HUES6 (cell line): ENCODE measurements at regions not wholly inside any gene's neighbourhood (a gene's known extent, or its start where the extent isn't known, plus 50 kb on each side); places are given as distances from the start of the nearest gene placed in this dataset.
"Not testable (repeated sequence)": the region's sequence is repeated elsewhere in the genome, so short reads cannot be mapped to it uniquely, and the experiment has no call there.

Experiments
- H3K27ac ChIP-seq: 2 replicates; pipeline ENCODE4 v1.7.0; 2013; ENCODE audit warnings: low read depth, mild to moderate bottlenecking, low read length, inconsistent platforms
- H3K27me3 ChIP-seq: 2 replicates; pipeline ENCODE4 v1.6.1; 2013; ENCODE audit warnings: low read length; ENCODE audit not compliant: control insufficient read depth, insufficient read depth
- H3K36me3 ChIP-seq: 2 replicates; pipeline ENCODE4 v1.6.1; 2013; ENCODE audit warnings: low read length; ENCODE audit not compliant: control insufficient read depth, insufficient read depth
- H3K4me1 ChIP-seq: 2 replicates; pipeline ENCODE4 v1.6.1; 2013; ENCODE audit warnings: low read length; ENCODE audit not compliant: control insufficient read depth, insufficient read depth
- H3K4me3 ChIP-seq: 2 replicates; pipeline ENCODE4 v1.5.1; 2013; ENCODE audit warnings: low read depth, low read length
- H3K9ac ChIP-seq: one replicate; pipeline ENCODE4 v1.6.1; 2013; ENCODE audit warnings: mild to moderate bottlenecking, low read length
- H3K9me3 ChIP-seq: 2 replicates; pipeline ENCODE4 v1.6.1; 2013; ENCODE audit warnings: low read depth, low read length; ENCODE audit not compliant: control insufficient read depth, insufficient read depth

DNA sequence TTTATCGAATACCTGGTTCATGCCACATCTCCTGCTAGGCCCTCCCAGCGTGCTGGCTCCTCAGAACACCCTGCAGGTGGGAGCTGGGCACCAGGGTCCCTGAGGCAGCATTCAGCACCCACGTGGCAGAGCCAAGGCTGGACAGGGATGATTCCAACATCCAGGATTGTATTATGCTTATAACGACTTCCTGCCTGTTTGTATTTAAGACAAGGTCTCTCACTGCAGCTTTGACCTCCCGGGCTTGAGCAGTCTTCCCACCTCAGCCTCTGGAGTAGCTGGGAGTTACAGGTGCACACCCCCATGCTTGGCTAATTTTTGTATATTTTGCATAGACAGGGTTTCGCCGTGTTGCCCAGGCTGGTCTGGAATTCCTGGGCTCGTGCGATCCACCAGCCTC is 64.7 kb upstream of the WNT7B start:
- Histone ChIP-seq H3K4me1 (peaks cover 17% of the 10 kb centered on the region), H3K36me3 (no peaks in the 10 kb centered on the region), H3K27ac (no peak overlapping the region), H3K9ac (no peak overlapping the region), H3K9me3 (no peaks in the 10 kb centered on the region), H3K4me3 (no peak overlapping the region), H3K27me3 (peaks cover 33% of the 10 kb centered on the region)

DNA sequence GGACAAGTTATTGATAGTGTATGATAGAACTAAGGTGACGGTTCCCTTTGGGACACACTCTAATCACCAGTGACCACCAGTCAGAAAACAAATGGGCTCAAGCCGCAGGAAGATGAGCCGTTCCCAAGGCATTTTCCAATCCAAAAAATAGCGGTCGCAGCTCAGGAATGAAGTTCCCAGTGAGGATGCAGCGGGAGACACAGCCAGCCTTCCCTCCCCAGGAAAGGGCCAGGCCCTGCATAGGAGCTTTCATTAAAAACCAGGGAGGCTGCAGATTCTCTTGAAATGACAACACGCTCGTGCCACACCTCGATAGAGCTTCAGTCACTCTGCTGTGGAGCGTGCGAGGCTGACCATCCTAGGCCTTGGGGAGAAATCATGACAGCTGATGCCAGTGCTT is 65.8 kb upstream of the WNT7B start:
- Histone ChIP-seq H3K36me3 (no peaks in the 10 kb centered on the region), H3K27me3 (peaks cover 35% of the 10 kb centered on the region), H3K9ac (no peak overlapping the region), H3K27ac (no peak overlapping the region), H3K4me3 (no peak overlapping the region), H3K9me3 (no peaks in the 10 kb centered on the region), H3K4me1 (peaks cover 17% of the 10 kb centered on the region)

DNA sequence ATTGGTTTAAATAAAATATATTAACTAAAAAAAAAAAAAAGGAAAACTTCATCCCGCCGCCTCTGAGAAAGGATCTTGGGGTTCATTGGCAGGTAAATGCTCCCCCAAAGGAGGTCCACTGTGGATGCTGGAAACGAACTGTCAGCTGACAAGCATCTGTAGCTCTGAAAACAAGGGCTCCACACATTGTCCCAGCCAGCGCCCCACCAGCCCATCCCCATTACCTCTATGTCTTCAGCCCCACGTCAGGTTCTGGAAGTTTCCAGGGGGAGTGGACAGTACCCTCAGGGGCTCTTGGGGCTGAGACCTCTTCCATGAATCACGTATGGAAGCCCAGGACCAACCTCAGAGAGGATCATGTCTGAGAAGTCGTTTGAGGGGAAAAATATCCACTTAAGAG is 66.4 kb upstream of the WNT7B start:
- Histone ChIP-seq H3K27me3 (peaks cover 35% of the 10 kb centered on the region), H3K27ac (no peak overlapping the region), H3K4me1 (peaks cover 17% of the 10 kb centered on the region), H3K9ac (no peak overlapping the region), H3K36me3 (no peaks in the 10 kb centered on the region), H3K9me3 (no peaks in the 10 kb centered on the region), H3K4me3 (no peak overlapping the region)

DNA sequence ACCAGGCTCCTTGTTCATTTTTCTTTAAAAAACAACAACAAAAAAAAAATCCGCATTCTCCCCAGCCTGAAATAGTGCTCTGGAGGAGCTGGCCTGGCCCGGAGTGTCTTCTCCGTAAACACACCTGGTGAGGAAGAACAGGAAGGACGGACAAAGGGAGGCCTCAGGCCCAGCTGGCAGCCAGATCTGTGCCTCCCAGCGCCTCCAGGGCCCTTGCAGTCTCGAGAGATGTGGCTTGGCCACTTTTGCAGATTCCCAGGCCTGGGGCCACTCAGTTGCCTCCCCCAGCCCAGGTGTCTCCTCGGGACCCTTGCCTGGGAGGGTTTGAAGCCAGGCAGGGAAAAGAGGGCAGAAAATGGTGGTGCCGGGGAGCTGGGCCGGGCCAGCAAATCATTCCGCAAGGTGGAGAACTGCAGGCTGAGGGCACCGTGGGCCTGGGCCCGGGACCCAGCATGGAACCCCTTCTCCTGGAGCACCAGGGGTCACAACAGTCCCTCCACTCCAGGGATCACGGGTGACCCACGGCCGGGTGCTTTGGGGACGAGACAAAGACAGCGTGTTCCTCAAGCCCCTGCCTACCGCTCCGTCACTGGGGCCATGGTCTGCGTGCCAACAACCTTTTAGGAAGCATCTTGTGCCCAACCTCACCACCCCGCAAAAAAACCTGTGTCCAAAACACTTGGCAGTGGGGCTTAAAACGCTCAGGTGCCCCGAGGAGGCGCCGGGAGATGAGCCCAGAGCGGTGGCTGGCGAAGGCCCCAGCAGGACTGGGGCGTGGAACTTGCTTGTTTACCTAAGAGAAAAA is 67.1 kb upstream of the WNT7B start:
- Histone ChIP-seq H3K4me1 (peaks cover 17% of the 10 kb centered on the region), H3K4me3 (peak overlapping the region; percentile 52), H3K36me3 (no peaks in the 10 kb centered on the region), H3K27ac (no peak overlapping the region), H3K9ac (peak overlapping the region; percentile 13), H3K27me3 (peaks cover 35% of the 10 kb centered on the region), H3K9me3 (no peaks in the 10 kb centered on the region)

DNA sequence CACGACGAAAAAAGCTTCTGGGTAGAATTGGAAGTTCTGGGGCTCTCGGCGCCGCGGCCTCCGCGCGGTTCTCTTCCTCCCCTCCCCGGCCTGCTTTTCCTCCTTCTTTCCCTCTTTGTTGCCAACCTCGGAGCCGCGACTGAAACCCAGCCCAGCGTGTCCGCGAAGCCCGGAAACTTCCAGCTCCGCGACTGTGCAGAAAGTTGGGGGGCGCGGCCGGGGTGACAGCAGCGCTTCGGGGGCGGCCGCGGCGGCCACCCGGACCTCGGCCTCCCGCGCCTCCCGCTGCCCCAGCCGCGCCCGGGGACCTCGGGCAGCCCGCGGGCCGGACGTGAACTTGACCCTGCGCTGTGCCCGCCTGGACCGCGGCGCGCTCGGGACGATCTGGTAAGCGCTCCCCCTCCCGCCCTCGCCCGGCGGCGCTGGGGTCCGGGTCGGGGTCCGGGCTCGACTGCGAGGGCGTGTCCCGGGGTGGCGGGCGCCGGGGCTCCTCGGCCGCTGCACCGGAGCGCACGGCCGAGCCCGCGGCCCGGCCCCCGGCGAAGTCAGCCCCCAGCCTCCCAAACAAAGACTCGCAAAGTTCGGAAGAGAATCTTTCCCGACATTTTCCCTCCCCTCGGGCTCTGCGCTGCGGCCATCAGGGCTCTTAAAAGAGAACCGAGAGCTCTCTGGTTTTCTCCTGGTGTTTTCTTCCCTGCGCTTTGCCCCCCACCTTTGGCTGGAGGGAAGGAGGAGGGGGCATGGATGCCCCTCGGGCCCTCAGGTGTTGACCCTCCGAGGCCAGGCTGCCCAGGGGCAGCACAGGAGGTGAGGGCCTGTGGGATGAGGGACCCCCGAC is 67.9 kb upstream of the WNT7B start:
- Histone ChIP-seq H3K27me3 (peaks cover 35% of the 10 kb centered on the region), H3K27ac (no peak overlapping the region), H3K9ac (peak overlapping the region; percentile 16)

DNA sequence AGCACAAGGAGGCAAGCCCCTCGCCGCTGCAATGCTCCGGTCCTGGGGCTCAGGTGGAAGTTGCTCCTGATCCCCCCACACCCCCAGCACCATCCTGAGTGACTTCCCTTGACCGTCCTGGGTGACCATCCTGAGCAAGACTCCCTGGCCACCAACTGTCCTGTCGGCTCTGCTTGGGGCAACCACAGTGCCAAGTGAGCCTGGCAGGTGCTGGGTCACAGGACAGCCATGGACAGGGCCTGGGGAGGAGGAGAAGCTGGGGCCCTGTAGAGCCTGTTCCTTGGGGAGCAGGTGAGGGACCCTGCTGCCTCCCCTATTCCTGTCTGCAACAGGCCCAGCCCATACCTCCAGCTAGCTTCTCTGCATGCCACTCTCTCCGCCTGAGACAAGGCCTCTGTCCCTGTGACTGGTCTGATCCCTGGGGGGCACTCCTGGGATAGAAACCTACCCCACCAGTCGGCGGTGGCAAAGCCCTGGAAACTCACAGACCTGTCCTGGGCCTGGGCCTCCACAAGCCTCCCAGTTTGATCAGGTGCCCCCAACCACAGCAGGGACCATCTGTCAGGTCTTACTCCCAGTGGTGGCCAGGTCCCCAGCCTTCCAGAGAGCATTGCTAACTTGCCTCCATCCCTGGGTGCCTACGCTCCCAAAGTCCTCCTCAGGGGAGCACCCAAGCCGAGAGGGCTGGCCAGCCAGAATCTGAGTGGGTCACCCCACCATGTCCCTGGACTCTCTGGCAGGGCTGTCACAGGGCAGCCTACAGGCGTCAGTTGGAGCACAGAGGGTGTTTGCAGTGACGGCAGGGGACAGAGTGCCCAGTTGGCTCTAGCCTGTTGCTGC is 68.7 kb upstream of the WNT7B start:
- Histone ChIP-seq H3K4me1 (peaks cover 17% of the 10 kb centered on the region), H3K27ac (no peak overlapping the region), H3K9me3 (no peaks in the 10 kb centered on the region), H3K9ac (peak overlapping the region; percentile 16), H3K36me3 (no peaks in the 10 kb centered on the region), H3K27me3 (peaks cover 35% of the 10 kb centered on the region), H3K4me3 (peak overlapping the region; percentile 52)

More for the DNA sequence above, 67.9 kb upstream of the WNT7B start:
- Histone ChIP-seq H3K4me1 (peaks cover 17% of the 10 kb centered on the region), H3K36me3 (no peaks in the 10 kb centered on the region), H3K4me3 (peak overlapping the region; percentile 52), H3K9me3 (no peaks in the 10 kb centered on the region)

DNA sequence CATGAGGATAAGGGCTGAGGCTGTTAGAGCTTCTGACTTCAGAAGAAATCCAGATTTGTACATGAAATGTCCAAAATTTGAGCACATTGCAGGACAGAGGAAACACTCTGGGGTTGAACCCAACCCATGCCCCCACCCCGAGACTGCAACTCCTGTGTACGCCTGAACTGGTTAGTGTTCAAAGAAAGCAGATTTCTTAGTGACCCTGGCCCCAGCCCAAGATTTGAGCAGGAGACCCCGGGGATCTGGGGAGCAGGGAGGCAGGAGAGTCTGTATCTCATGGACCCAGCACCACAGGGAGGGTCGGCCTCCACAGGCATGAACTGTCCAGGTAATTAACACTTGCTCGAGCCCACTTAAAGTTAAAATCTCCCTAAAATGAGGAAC is 69.3 kb upstream of the WNT7B start:
- Histone ChIP-seq H3K27ac (no peak overlapping the region), H3K9ac (no peak overlapping the region), H3K4me1 (peaks cover 17% of the 10 kb centered on the region), H3K4me3 (no peak overlapping the region), H3K27me3 (peaks cover 35% of the 10 kb centered on the region), H3K9me3 (no peaks in the 10 kb centered on the region), H3K36me3 (no peaks in the 10 kb centered on the region)

DNA sequence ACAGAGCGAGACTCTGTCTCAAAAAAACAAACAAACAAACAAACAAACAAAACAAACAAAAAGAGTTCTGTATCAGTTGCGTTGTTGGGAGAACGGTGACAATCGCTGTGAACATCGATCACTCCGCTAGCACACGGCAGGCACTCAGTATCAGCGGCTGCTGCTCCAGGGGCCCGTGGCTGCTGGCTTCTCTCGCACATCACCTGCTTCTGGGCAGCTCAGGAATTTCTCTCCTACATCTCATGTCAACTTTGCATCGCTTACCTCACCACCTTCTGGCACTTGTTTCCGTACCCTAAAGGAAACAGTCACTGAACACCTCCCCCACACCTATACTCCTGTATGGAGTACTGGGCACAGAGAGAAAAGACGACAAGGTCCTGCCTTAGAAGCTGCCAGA is 70.3 kb upstream of the WNT7B start:
- Histone ChIP-seq H3K27ac (no peak overlapping the region), H3K27me3 (peaks cover 35% of the 10 kb centered on the region), H3K36me3 (no peaks in the 10 kb centered on the region), H3K9me3 (no peaks in the 10 kb centered on the region), H3K4me3 (no peak overlapping the region), H3K9ac (no peak overlapping the region), H3K4me1 (peaks cover 17% of the 10 kb centered on the region)

DNA sequence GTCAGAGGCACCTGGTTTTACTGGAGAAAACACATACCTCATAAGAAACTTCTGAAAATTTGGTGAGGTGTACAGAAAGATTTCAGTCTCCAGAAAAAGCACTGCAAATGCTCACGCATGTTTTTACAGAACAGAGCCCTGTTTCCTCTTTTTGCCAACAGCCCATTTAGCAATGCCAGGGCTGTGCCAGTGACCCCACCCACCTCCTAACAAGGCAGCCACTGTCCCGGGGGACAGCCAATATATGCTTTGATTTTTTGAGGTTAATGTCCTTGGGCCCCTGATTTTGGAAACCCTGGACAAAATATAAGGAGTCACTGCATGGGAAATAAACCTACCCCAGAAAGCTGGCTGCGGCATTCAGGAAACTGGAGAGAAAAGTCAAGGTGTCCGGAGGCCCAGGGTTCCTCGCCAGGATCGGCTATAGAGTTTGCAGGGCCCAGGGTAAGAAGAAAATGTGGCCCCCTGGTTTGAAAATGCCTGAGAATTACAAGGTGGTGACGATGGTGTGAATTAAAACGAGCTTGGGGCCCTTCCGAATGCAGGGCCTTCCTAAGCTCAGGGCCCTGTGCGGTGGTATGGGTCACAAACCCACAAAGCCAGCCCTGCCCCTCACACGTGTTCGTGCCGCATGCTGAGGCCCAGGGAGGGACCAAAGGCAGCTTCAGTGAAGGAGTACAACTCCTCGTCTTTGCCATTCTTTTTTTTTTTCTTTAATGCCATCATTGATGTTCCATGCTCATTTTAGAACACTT is 71.1 kb upstream of the WNT7B start:
- Histone ChIP-seq H3K9ac (no peak overlapping the region), H3K27ac (no peak overlapping the region), H3K27me3 (peaks cover 35% of the 10 kb centered on the region), H3K4me3 (no peak overlapping the region), H3K9me3 (no peaks in the 10 kb centered on the region), H3K36me3 (no peaks in the 10 kb centered on the region), H3K4me1 (peaks cover 20% of the 10 kb centered on the region)

DNA sequence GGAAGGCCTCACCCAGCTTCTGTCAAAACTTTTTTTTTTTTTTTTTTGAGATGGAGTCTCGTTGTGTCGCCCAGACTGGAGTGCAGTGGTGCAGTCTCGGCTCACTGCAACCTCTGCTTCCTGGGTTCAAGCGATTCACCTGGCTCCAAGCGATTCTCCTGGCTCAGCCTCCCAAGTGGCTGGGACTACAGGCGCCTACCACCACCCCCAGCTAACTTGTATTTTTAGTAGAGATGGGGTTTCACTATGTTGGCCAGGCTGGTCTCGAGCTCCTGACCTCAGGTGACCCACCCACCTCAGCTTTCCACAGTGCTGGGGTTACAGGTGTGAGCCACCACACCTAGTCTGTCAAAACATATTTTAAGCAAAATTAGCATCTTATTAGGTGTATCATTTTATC is 71.7 kb upstream of the WNT7B start:
- not testable (repeated sequence) for H3K4me3 ChIP-seq, H3K9ac ChIP-seq, H3K9me3 ChIP-seq, H3K36me3 ChIP-seq, H3K27ac ChIP-seq
- Histone ChIP-seq H3K27me3 (peaks cover 32% of the 10 kb centered on the region), H3K4me1 (peaks cover 19% of the 10 kb centered on the region)
